Neural cell (in vitro differentiated cells): ENCODE measurements at regions not wholly inside any gene's neighbourhood (a gene's known extent, or its start where the extent isn't known, plus 50 kb on each side); places are given as distances from the start of the nearest gene placed in this dataset.

Source experiments
- H2AFZ ChIP-seq: fragments of 200-600, 300-800 bp; sonication (generic), shearing (Covaris generic); 2 replicates; pipeline ENCODE4 v1.6.0; 2014; ENCODE audit warnings: low read depth, mild to moderate bottlenecking, antibody characterized with exemption, low read length, moderate library complexity
- H3F3A ChIP-seq: fragments of 200-600 bp; shearing (Covaris generic); 2 replicates; pipeline ENCODE4 v1.6.1; 2016; ENCODE audit warnings: mild to moderate bottlenecking, moderate library complexity, mixed read lengths, antibody characterized with exemption, low read length; ENCODE audit not compliant: insufficient read depth, poor library complexity, severe bottlenecking
- H3K27ac ChIP-seq: fragments of 200-600, 300-800 bp; sonication (generic), shearing (Covaris generic); 2 replicates; pipeline ENCODE4 v1.5.1; 2014; ENCODE audit warnings: mild to moderate bottlenecking, low read length, moderate library complexity
- H3K27me3 ChIP-seq: fragments of 300-800, 200-600 bp; sonication (generic), shearing (Covaris generic); 2 replicates; pipeline ENCODE4 v1.6.0; 2014; ENCODE audit warnings: mild to moderate bottlenecking, low read depth, low read length, moderate library complexity; ENCODE audit not compliant: insufficient read depth
- H3K36me3 ChIP-seq: fragments of 300-800, 200-600 bp; sonication (generic), shearing (Covaris generic); 2 replicates; pipeline ENCODE4 v1.5.1; 2014; ENCODE audit warnings: mild to moderate bottlenecking, antibody characterized with exemption, low read length, moderate library complexity; ENCODE audit not compliant: insufficient read depth
- H3K4me2 ChIP-seq: fragments of 300-800, 200-600 bp; sonication (generic), shearing (Covaris generic); 2 replicates; pipeline ENCODE4 v1.6.0; 2014; ENCODE audit warnings: mild to moderate bottlenecking, low read length
- H3K4me3 ChIP-seq: fragments of 300-800, 200-600 bp; sonication (generic), shearing (Covaris generic); 2 replicates; pipeline ENCODE4 v1.5.1; 2014; ENCODE audit warnings: mild to moderate bottlenecking, low read length, moderate library complexity
- H3K79me2 ChIP-seq: fragments of 200-600 bp; shearing (Covaris generic); replicated peaks from 2 replicates; pipeline ENCODE4 v1.6.0; 2014; ENCODE audit warnings: mild to moderate bottlenecking, low read length, moderate library complexity; ENCODE audit not compliant: insufficient read depth
- H3K9ac ChIP-seq: fragments of 300-800, 200-600 bp; sonication (generic), shearing (Covaris generic); 2 replicates; pipeline ENCODE4 v1.6.1; 2016; ENCODE audit warnings: mild to moderate bottlenecking, low read length, mixed read lengths
- H3K9me2 ChIP-seq: fragments of 200-600 bp; shearing (Covaris generic); 2 replicates; pipeline ENCODE4 v1.6.1; 2016; ENCODE audit warnings: mild to moderate bottlenecking, low read length, mixed read lengths; ENCODE audit not compliant: insufficient read depth
- H3K9me3 ChIP-seq: fragments of 200-600, 300-800 bp; sonication (generic), shearing (Covaris generic); 2 replicates; pipeline ENCODE4 v1.6.1; 2016; ENCODE audit warnings: mild to moderate bottlenecking, mixed run types, low read length, moderate library complexity, mixed read lengths
- H4K20me1 ChIP-seq: fragments of 200-600 bp; shearing (Covaris generic); 2 replicates; pipeline ENCODE4 v1.6.1; 2016; ENCODE audit warnings: mild to moderate bottlenecking, mixed run types; ENCODE audit not compliant: insufficient read depth
- CTCF ChIP-seq: fragments of 450-650 bp; IDR thresholded peaks from 2 replicates; pipeline ENCODE4 v1.5.1; 2014; ENCODE audit warnings: antibody characterized with exemption, mild to moderate bottlenecking, moderate library complexity; ENCODE audit not compliant: poor library complexity, severe bottlenecking
- EP300 ChIP-seq: fragments of 450-650 bp; conservative IDR thresholded peaks from 2 replicates; pipeline ENCODE4 v1.6.1; 2014; ENCODE audit warnings: antibody characterized with exemption, mild to moderate bottlenecking, moderate library complexity; ENCODE audit not compliant: poor library complexity, severe bottlenecking
- EZH2 ChIP-seq: fragments of 200-600, 300-800 bp; shearing (Covaris generic), sonication (generic); IDR thresholded peaks from 2 replicates; pipeline ENCODE4 v1.6.1; 2014; ENCODE audit warnings: antibody characterized with exemption, low read length, borderline replicate concordance, mild to moderate bottlenecking; ENCODE audit not compliant: insufficient read depth, poor library complexity, severe bottlenecking
- MXI1 ChIP-seq: fragments of 450-650 bp; conservative IDR thresholded peaks from 2 replicates; pipeline ENCODE4 v1.6.1; 2014; ENCODE audit warnings: antibody characterized with exemption, mild to moderate bottlenecking; ENCODE audit not compliant: poor library complexity, severe bottlenecking
- POLR2AphosphoS5 ChIP-seq: IDR thresholded peaks from 2 replicates; pipeline ENCODE4 v1.6.1; 2012
- RAD21 ChIP-seq: fragments of 450-650 bp; conservative IDR thresholded peaks from 2 replicates; pipeline ENCODE4 v1.6.1; 2014; ENCODE audit warnings: antibody characterized with exemption, mild to moderate bottlenecking, moderate library complexity
- REST ChIP-seq: IDR thresholded peaks from 2 replicates; pipeline ENCODE4 v1.6.1; 2012; ENCODE audit warnings: borderline replicate concordance
- SMC3 ChIP-seq: fragments of 450-650 bp; conservative IDR thresholded peaks from 2 replicates; pipeline ENCODE4 v1.6.1; 2014; ENCODE audit warnings: antibody characterized with exemption, mild to moderate bottlenecking, moderate library complexity; ENCODE audit not compliant: poor library complexity
- TAF1 ChIP-seq: IDR thresholded peaks from 2 replicates; pipeline ENCODE4 v1.6.1; 2012; ENCODE audit warnings: low read depth

- Histone ChIP-seq H3K9me2 (no peaks in the 10 kb centered on the region), H3K27me3 (no peaks in the 10 kb centered on the region), H3K27ac (no peak overlapping the region), H4K20me1 (no peaks in the 10 kb centered on the region), H3K4me2 (no peak overlapping the region), H3K9ac (no peak overlapping the region), H3K4me3 (no peak overlapping the region), H3F3A (no peaks in the 10 kb centered on the region), H3K79me2 (no peaks in the 10 kb centered on the region), H3K9me3 (no peaks in the 10 kb centered on the region), H2AFZ (no peak overlapping the region), H3K36me3 (no peaks in the 10 kb centered on the region)
- TF ChIP-seq EZH2 (no peak), REST (no peak), CTCF (no peak), MXI1 (no peak), TAF1 (no peak), EP300 (no peak), SMC3 (no peak), POLR2AphosphoS5 (no peak), RAD21 (no peak)
Measured at GRCh38 chr11:106514706-106515105, 437.2 kb downstream of the AASDHPPT start.

GRCh38 chr11:106517426-106517825, 440.0 kb downstream of the AASDHPPT start:
- TF ChIP-seq EP300 (no peak), EZH2 (no peak), POLR2AphosphoS5 (no peak), REST (no peak), MXI1 (no peak), RAD21 (no peak), SMC3 (no peak), TAF1 (no peak), CTCF (no peak)
- H3K4me2 ChIP-seq = no peak overlapping the region
- H3K9ac ChIP-seq = no peak overlapping the region
- no peak overlapping the region for H3K27ac ChIP-seq
- no peaks in the 10 kb centered on the region for H3F3A ChIP-seq
- no peaks in the 10 kb centered on the region for H3K9me3 ChIP-seq
- H3K4me3 ChIP-seq = no peak overlapping the region
- H3K36me3 ChIP-seq = no peaks in the 10 kb centered on the region
- no peaks in the 10 kb centered on the region for H4K20me1 ChIP-seq
- H3K79me2 ChIP-seq = no peaks in the 10 kb centered on the region
- H3K27me3 ChIP-seq = no peaks in the 10 kb centered on the region
- no peak overlapping the region for H2AFZ ChIP-seq
- no peaks in the 10 kb centered on the region for H3K9me2 ChIP-seq
